Iris pigment epithelial cell (primary cell): ENCODE measurements at regions not wholly inside any gene's neighbourhood (a gene's known extent, or its start where the extent isn't known, plus 50 kb on each side); places are given as distances from the start of the nearest gene placed in this dataset.

Experiments used
- DNase-seq: peaks from one replicate; pipeline ENCODE4 v3.0.0-alpha.2; 2011; ENCODE audit warnings: low read depth

GRCh38 chr5:74154526-74154925, 486.0 kb downstream of the ENC1 start:
- no peak for DNase-seq

DNA sequence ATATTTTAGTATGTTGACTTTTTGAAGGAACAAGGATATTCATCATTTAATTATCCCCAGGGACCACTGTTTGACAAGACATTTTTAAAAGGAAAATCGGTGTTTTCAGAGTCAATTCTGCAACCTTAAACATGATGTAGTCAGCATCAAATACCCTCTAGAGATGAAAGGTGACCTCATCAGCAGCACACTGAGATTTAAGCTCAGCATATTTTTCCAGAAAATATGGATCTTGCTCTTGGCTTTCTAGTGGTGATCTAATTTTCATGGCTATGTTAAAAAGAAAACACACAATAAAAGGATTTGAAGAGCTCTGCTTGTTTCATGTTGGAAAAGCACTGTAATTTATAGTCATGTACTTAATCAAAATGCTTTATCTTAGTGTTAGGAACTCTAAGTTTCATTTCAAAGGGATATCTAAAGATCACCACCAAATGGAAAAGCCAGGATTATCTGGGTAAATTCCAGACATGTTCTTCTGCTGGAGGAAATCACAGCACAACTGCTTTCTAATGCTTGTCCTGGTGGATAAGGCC, 487.2 kb downstream of the ENC1 start:
- DNase-seq: no peak

- no peak for DNase-seq
Observed at GRCh38 chr5:74152625-74153254, 487.8 kb downstream of the ENC1 start.

DNA sequence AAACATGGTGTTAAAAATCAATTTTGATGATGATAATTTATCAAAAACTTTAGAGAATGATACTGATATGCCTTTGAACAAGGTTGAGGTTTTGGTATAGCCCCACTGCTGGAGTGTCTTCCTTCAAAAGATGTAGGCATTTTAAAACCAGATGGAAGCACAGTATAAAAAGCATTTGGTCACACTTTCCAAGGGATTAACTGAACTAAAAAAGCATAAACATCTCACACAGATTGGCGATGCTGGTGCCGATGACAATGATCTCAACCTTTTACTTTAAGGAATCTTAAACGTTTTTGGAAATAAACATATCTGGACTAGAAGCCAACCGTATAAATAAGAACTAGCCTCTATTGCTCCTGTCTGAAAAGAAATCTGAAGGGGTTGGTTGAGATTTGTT, 488.4 kb downstream of the ENC1 start:
- DNase-seq: no peak

DNA sequence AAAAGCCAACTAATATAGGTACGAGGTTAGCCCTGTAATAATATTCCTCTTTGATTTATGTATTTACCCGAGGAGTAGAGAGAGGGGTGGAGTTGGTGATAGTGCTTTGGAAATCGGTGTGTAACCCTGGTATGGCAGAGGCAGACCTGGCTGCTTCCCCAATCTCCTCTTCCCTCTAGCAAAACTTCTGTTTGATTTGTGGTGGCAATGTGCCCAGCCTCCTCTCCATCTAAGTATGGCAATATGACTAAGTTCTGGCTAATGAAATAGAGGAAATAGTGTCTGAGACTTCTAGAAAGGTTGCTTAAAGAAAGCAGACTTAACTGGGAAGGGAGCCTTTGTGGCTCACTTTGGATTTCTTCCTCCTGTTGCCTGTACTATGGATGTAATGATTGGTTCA, 491.1 kb downstream of the ENC1 start:
- peak; percentile 78 for DNase-seq

DNA sequence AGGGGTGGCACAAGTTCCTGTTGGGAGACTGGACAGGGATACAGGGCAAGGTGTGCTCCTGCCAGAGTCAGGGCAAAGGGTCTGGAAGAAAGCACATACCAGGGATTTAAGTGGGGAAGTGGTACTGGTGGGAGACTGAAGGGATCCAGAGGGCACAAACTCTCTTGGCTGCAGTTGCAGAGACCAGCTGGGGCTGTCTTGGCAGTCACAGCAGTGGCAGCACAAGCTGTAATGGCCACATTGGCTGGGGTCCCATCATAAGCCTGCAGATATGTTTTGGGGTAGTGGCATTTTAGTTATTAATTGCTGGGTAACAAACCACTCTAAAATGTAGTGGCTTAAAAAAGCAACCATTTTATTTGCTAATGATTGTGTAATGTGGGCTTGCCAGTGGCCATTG, 492.2 kb downstream of the ENC1 start:
- no peak for DNase-seq

DNA sequence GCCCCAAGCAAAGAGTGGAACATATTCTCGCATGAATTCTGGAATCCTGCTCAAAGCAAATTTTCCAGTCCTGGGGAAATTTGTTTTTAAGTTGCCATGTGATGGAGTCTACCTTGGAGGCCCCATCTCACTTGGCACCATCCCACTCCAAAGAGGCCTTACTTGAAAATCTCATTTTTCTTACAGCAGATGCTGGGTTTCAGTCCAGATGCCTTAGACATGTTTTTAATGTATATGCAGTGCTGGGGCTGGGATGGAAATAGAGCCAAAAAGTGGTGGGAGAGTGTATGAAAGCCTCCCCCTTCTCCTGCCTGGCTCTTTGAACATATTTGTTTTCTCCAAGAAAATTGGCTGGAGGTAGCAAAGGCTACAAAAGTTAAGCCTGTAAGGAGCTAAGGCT, 493.7 kb downstream of the ENC1 start:
- no peak for DNase-seq

- DNase-seq: no peak
Observed at GRCh38 chr5:74145951-74146350, 494.6 kb downstream of the ENC1 start.

- DNase-seq: no peak
Observed at GRCh38 chr5:74143721-74144330, 496.7 kb downstream of the ENC1 start.

DNA sequence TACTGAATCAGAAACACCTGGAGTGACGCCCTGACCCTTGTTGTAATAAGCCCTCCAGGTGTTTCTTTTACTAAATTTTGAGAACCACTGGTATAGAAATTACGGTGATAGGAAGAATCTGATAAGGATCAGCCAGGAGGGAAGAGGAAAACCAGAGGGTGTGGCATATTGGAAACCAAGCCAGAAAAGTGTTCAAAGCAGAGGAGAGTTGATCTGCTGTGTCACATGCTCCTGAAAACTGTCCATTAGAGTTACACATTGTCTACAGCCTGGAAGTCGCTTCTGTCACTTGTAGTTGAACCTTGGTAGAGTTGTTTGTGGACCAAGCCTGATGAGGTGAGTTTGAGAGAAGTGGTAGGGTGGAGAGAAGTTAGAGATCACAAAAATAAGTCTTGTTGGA, 497.4 kb downstream of the ENC1 start:
- DNase-seq: no peak

GRCh38 chr5:74141053-74141452, 499.5 kb downstream of the ENC1 start:
- peak; percentile 48 for DNase-seq

- DNase-seq: no peak
Observed at GRCh38 chr5:74140409-74140808, 500.1 kb downstream of the ENC1 start.

- DNase-seq: no peak
Observed at GRCh38 chr5:74139589-74139988, 500.9 kb downstream of the ENC1 start.

- DNase-seq: no peak
Observed at GRCh38 chr5:74138721-74139120, 501.8 kb downstream of the ENC1 start.

GRCh38 chr5:74136276-74136825, 504.2 kb downstream of the ENC1 start:
- no peak for DNase-seq

GRCh38 chr5:74135033-74135432, 505.5 kb downstream of the ENC1 start:
- DNase-seq: no peak

GRCh38 chr5:74132485-74132884, 506.5 kb downstream of the ARHGEF28 start:
- no peak for DNase-seq

GRCh38 chr5:74131250-74131649, 505.3 kb downstream of the ARHGEF28 start:
- DNase-seq: no peak

DNA sequence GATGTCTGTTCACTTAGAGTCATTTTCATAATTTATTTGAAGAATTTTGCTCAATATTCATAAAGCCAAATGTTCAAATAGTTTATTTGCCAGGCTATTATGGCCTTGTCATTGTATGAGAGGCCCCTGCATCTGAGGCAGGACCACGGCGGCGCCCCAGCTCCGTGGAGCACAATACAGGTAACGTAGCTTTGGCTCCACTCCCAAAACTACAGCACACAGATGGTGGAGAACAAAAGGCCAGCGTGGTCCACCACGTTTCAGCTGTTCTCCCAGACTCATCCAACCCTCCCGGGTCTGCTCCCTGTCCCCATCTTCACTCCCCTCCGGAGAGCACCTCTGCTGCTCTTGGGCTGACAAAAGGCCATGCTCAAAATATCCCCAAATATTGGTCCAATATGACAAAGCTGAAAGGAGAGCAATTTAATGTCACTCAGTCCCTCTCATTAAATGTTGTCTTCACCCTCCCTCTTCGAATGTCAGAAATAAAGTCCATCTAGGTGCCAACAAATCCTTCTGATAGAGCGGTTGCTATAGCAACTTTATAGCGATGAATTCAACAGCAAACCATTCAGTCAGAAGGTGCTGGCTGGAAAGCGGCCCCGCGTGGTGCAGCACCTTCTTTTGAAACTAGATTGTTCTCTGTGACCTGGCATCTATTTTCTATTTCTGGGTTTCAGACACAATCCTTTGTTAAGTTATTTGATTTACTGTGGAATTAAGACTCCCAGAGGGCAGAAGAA, 504.3 kb downstream of the ARHGEF28 start:
- no peak for DNase-seq

- DNase-seq: peak; percentile 31
Observed at GRCh38 chr5:74127381-74128320, 501.7 kb downstream of the ARHGEF28 start.

DNA sequence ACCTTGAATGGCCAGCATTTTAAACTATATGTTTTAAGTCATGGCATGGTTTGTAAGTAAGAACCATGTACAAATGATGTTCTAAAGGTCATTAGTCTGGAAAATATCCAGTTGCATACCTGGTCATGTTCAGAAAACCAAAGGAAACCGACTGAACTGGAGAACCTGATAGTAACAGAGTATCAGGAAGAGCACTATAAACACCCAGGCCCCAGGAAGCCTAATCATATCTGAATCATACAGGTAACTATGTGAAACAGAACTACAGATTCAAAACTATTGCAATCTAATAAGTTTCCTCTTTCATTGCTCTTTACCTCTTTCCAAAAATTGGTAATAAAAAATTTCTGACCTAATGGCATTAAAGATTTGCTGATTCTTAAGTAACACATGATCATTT, 500.3 kb downstream of the ARHGEF28 start:
- no peak for DNase-seq

- peak; percentile 17 for DNase-seq
Observed at GRCh38 chr5:74124826-74125225, 498.8 kb downstream of the ARHGEF28 start.
